Liver (tissue), 8 donors: ENCODE measurements at regions not wholly inside any gene's neighbourhood (a gene's known extent, or its start where the extent isn't known, plus 50 kb on each side); places are given as distances from the start of the nearest gene placed in this dataset.
A peak's percentile ranks its signal among the peaks of the same experiment; 100 is the strongest.

Experiments used
- DNase-seq: peaks from one replicate; pipeline ENCODE4 v3.0.0-alpha.2; 2017; ENCODE audit warnings: low spot score
- H3K27ac ChIP-seq, 2 donors: one replicate each; pipeline ENCODE4 v1.7.0; 2013; ENCODE audit warnings: inconsistent platforms in 2 of 2, low read length in 2 of 2, control low read depth in 1 of 2, low read depth in 1 of 2, mild to moderate bottlenecking in 1 of 2
- H3K27me3 ChIP-seq, 4 donors: one replicate each; pipeline versions ENCODE4 v1.6.1 to v1.7.0; 2013; ENCODE audit warnings: low read length in 3 of 4, inconsistent platforms in 1 of 4, mild to moderate bottlenecking in 1 of 4, moderate library complexity in 1 of 4; ENCODE audit not compliant: control insufficient read depth in 4 of 4, insufficient read depth in 4 of 4
- H3K36me3 ChIP-seq, 4 donors: one replicate each; pipeline versions ENCODE4 v1.6.1 to v1.7.0; 2013; ENCODE audit warnings: low read length in 3 of 4, mild to moderate bottlenecking in 3 of 4, low read depth in 1 of 4, moderate library complexity in 1 of 4; ENCODE audit not compliant: control insufficient read depth in 4 of 4, insufficient read depth in 3 of 4
- H3K4me1 ChIP-seq, 4 donors: one replicate each; pipeline versions ENCODE4 v1.6.1 to v1.7.0; 2013; ENCODE audit warnings: low read length in 3 of 4, mild to moderate bottlenecking in 3 of 4, moderate library complexity in 1 of 4; ENCODE audit not compliant: control insufficient read depth in 4 of 4, insufficient read depth in 4 of 4
- H3K4me3 ChIP-seq, 3 donors: one replicate each; pipeline versions ENCODE4 v1.6.1 to v1.7.0; 2013; ENCODE audit warnings: low read length in 3 of 3, control low read depth in 1 of 3, low read depth in 1 of 3, mild to moderate bottlenecking in 1 of 3
- H3K9ac ChIP-seq, 2 donors: one replicate each; pipeline ENCODE4 v1.7.0; 2013; ENCODE audit warnings: low read length in 2 of 2, mild to moderate bottlenecking in 2 of 2, moderate library complexity in 2 of 2, control low read depth in 1 of 2, low read depth in 1 of 2
- H3K9me3 ChIP-seq, 4 donors: one replicate each; pipeline versions ENCODE4 v1.6.1 to v1.7.0; 2013; ENCODE audit warnings: low read length in 3 of 4; ENCODE audit not compliant: control insufficient read depth in 4 of 4
- EGR1 ChIP-seq, 2 donors: IDR thresholded peaks; 2 replicates each; pipeline ENCODE4 v1.6.1; 2016 to 2018; ENCODE audit warnings: antibody characterized with exemption in 2 of 2, low read depth in 2 of 2
- FOXA1 ChIP-seq: IDR thresholded peaks from 2 replicates; pipeline ENCODE4 v1.6.1; 2016; ENCODE audit warnings: antibody characterized with exemption
- FOXA2 ChIP-seq: IDR thresholded peaks from 2 replicates; pipeline ENCODE4 v1.6.1; 2016; ENCODE audit warnings: antibody characterized with exemption
- HNF4A ChIP-seq, 2 donors: conservative IDR thresholded peaks; 2 replicates each; pipeline ENCODE4 v1.6.1; 2016; ENCODE audit warnings: antibody characterized with exemption in 2 of 2, mild to moderate bottlenecking in 2 of 2
- HNF4G ChIP-seq: IDR thresholded peaks from 2 replicates; pipeline ENCODE4 v1.6.1; 2016; ENCODE audit warnings: antibody characterized with exemption
- JUND ChIP-seq, 2 donors: IDR thresholded peaks; 2 replicates each; pipeline ENCODE4 v1.6.1; 2016; ENCODE audit warnings: antibody characterized with exemption in 2 of 2
- NR2F2 ChIP-seq: IDR thresholded peaks from 2 replicates; pipeline ENCODE4 v1.6.1; 2016; ENCODE audit warnings: antibody characterized with exemption
- RAD21 ChIP-seq, 2 donors: IDR thresholded peaks; 2 replicates each; pipeline ENCODE4 v1.6.1; 2016; ENCODE audit warnings: antibody characterized with exemption in 2 of 2, mild to moderate bottlenecking in 2 of 2
- RXRA ChIP-seq, 2 donors: IDR thresholded peaks; 2 replicates each; pipeline ENCODE4 v1.6.1; 2017 to 2018; ENCODE audit warnings: antibody characterized with exemption in 2 of 2, mild to moderate bottlenecking in 1 of 2
- SP1 ChIP-seq: IDR thresholded peaks from 2 replicates; pipeline ENCODE4 v1.6.1; 2018; ENCODE audit warnings: antibody characterized with exemption, mild to moderate bottlenecking
- TAF1 ChIP-seq: conservative IDR thresholded peaks from 2 replicates; pipeline ENCODE4 v1.6.1; 2016; ENCODE audit warnings: antibody characterized with exemption, mild to moderate bottlenecking
- YY1 ChIP-seq: IDR thresholded peaks from 2 replicates; pipeline ENCODE4 v1.6.1; 2016; ENCODE audit warnings: antibody characterized with exemption, mild to moderate bottlenecking
- WGBS: extraction: QIAGEN DNeasy Blood & Tissue Kit; methylation state at CpG from one replicate; pipeline ENCODE4 v1.1.7; 2013; 5-methylcytosine and 5-hydroxymethylcytosine counted together
- TF ChIP-seq, protein P1 (sequence below): IDR thresholded peaks from 2 replicates; pipeline ENCODE4 v1.6.1; 2016; ENCODE audit warnings: antibody characterized with exemption
- TF ChIP-seq, protein P2 (sequence below): IDR thresholded peaks from 2 replicates; pipeline ENCODE4 v1.6.1; 2016; ENCODE audit warnings: antibody characterized with exemption
- TF ChIP-seq, protein P3 (sequence below): IDR thresholded peaks from 2 replicates; pipeline ENCODE4 v1.6.1; 2016; ENCODE audit warnings: antibody characterized with exemption, mild to moderate bottlenecking
- TF ChIP-seq, protein P4 (sequence below): fragments of 150-350 bp; IDR thresholded peaks from 2 replicates; pipeline ENCODE4 v1.5.1; 2017; ENCODE audit warnings: improper control_type of control experiment, low read depth, low read length; ENCODE audit not compliant: missing input control
- donor health status: healthy.
- donor health status: healthy.
- donor health status: healthy.
- donor health status: healthy.
- donor health status: healthy.

DNA sequence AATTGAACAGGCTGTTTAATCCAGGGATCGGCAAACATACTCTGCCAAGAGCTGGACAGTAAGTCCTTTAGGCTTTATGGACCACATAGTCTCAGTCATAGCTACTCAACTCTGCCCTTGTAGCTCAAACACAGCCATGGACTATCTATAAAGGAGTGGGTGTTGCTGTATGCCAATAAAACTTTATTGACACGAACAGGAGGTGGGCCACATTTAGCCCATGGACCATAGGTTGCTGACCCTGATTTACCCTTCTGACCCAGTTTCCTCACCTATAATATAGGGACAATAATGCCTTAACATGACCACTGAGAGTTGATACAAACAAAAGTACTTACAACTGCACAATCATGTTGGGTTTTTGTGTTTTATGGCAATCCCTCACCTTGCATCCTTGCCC, 257.0 kb upstream of the SDK2 start:
- no peak overlapping the region for H3K4me3 ChIP-seq
- no peaks in the 10 kb centered on the region for H3K36me3 ChIP-seq
- H3K27ac ChIP-seq = no peak overlapping the region
- DNase-seq = no peak
- TF ChIP-seq YY1 = no peak
- TF ChIP-seq RXRA (IDR thresholded peaks at IDR 0.05) = no peak
- no peak for TF ChIP-seq TAF1
- TF ChIP-seq EGR1 (IDR thresholded peaks at IDR 0.05; ENCODE audit: low read depth in 2 of 2) = no peak
- TF ChIP-seq, protein P1, sequence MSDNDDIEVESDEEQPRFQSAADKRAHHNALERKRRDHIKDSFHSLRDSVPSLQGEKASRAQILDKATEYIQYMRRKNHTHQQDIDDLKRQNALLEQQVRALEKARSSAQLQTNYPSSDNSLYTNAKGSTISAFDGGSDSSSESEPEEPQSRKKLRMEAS = no peak
- TF ChIP-seq RAD21 (IDR thresholded peaks at IDR 0.05) = no peak
- TF ChIP-seq, protein P2, sequence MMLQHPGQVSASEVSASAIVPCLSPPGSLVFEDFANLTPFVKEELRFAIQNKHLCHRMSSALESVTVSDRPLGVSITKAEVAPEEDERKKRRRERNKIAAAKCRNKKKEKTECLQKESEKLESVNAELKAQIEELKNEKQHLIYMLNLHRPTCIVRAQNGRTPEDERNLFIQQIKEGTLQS = no peak
- TF ChIP-seq FOXA1 = no peak
- TF ChIP-seq JUND (IDR thresholded peaks at IDR 0.05) = no peak
- TF ChIP-seq FOXA2 = no peak
- TF ChIP-seq, protein P3, sequence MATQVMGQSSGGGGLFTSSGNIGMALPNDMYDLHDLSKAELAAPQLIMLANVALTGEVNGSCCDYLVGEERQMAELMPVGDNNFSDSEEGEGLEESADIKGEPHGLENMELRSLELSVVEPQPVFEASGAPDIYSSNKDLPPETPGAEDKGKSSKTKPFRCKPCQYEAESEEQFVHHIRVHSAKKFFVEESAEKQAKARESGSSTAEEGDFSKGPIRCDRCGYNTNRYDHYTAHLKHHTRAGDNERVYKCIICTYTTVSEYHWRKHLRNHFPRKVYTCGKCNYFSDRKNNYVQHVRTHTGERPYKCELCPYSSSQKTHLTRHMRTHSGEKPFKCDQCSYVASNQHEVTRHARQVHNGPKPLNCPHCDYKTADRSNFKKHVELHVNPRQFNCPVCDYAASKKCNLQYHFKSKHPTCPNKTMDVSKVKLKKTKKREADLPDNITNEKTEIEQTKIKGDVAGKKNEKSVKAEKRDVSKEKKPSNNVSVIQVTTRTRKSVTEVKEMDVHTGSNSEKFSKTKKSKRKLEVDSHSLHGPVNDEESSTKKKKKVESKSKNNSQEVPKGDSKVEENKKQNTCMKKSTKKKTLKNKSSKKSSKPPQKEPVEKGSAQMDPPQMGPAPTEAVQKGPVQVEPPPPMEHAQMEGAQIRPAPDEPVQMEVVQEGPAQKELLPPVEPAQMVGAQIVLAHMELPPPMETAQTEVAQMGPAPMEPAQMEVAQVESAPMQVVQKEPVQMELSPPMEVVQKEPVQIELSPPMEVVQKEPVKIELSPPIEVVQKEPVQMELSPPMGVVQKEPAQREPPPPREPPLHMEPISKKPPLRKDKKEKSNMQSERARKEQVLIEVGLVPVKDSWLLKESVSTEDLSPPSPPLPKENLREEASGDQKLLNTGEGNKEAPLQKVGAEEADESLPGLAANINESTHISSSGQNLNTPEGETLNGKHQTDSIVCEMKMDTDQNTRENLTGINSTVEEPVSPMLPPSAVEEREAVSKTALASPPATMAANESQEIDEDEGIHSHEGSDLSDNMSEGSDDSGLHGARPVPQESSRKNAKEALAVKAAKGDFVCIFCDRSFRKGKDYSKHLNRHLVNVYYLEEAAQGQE = no peak
- H3K9me3 ChIP-seq = no peaks in the 10 kb centered on the region
- peaks cover 0 to 16% (median 6%) of the 10 kb centered on the region in 4 donors for H3K27me3 ChIP-seq
- H3K9ac ChIP-seq = no peak overlapping the region
- H3K4me1 ChIP-seq = peaks cover 0 to 3% (median under 1%) of the 10 kb centered on the region in 4 donors
- WGBS = 75% methylated on average over 2 of the region's 2 CpGs

DNA sequence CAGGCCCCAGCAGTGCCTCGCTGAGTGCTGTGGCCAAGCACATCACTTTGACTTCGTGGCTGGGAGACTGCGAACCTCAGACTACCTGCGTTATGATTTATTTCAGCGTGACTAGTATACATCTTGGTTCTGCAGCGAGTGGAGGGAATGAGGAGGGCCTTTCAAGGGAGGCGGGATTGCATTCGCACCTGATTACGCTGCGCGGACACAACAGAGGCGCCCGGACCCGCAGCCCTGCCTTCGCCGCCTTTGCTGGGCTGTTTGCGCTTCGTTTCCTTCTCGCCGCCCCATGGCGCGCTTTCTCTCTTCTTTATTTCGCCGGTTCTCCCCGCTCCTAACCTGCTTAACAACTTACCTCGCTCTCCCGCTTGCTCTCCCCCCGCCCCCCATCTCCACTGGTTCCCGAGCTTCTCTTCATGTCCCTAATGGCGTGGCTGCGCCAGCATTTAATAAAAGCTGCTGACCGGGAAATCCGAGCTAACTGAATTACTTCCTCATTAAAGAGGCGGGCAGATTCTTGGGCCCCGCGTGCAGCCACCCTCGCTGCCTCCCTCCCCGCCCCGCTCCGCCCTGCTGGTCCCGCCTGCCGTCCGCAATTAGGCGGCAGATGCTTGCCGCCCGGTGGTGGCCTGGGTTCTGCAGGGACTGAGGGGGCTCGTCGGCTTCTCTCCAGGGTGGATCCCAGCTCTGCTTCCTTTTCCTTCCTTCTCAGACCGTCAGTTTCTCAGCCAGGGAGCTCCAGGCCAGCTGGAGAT, 257.6 kb upstream of the SDK2 start:
- H3K4me1 ChIP-seq = peaks cover 0 to 3% (median under 1%) of the 10 kb centered on the region in 4 donors
- H3K36me3 ChIP-seq = no peaks in the 10 kb centered on the region
- peaks cover 0 to 2% (median 0%) of the 10 kb centered on the region in 4 donors for H3K9me3 ChIP-seq
- no peak for DNase-seq
- H3K4me3 ChIP-seq = peak overlapping the region in 1 of 3 donors; percentile 27
- no peak overlapping the region for H3K9ac ChIP-seq
- H3K27me3 ChIP-seq = peaks cover 0 to 15% (median 7%) of the 10 kb centered on the region in 4 donors
- H3K27ac ChIP-seq = no peak overlapping the region
- 6% methylated on average over 49 of the region's 49 CpGs for WGBS
- TF ChIP-seq TAF1 (no peak), RXRA (IDR thresholded peaks at IDR 0.05) (no peak), NR2F2 (no peak), FOXA1 (no peak), HNF4A (conservative IDR thresholded peaks at IDR 0.05) (no peak), JUND (IDR thresholded peaks at IDR 0.05) (no peak), FOXA2 (no peak), SP1 (no peak), YY1 (no peak), EGR1 (IDR thresholded peaks at IDR 0.05; ENCODE audit: low read depth in 2 of 2) (no peak), HNF4G (no peak), RAD21 (IDR thresholded peaks at IDR 0.05) (no peak)
- TF ChIP-seq, protein P1 = no peak
- TF ChIP-seq, protein P2 = no peak
- TF ChIP-seq, protein P4, sequence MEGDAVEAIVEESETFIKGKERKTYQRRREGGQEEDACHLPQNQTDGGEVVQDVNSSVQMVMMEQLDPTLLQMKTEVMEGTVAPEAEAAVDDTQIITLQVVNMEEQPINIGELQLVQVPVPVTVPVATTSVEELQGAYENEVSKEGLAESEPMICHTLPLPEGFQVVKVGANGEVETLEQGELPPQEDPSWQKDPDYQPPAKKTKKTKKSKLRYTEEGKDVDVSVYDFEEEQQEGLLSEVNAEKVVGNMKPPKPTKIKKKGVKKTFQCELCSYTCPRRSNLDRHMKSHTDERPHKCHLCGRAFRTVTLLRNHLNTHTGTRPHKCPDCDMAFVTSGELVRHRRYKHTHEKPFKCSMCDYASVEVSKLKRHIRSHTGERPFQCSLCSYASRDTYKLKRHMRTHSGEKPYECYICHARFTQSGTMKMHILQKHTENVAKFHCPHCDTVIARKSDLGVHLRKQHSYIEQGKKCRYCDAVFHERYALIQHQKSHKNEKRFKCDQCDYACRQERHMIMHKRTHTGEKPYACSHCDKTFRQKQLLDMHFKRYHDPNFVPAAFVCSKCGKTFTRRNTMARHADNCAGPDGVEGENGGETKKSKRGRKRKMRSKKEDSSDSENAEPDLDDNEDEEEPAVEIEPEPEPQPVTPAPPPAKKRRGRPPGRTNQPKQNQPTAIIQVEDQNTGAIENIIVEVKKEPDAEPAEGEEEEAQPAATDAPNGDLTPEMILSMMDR = no peak
